ENCODE measurements at regions not wholly inside any gene's neighbourhood (a gene's known extent, or its start where the extent isn't known, plus 50 kb on each side); places are given as distances from the start of the nearest gene placed in this dataset.

DNA sequence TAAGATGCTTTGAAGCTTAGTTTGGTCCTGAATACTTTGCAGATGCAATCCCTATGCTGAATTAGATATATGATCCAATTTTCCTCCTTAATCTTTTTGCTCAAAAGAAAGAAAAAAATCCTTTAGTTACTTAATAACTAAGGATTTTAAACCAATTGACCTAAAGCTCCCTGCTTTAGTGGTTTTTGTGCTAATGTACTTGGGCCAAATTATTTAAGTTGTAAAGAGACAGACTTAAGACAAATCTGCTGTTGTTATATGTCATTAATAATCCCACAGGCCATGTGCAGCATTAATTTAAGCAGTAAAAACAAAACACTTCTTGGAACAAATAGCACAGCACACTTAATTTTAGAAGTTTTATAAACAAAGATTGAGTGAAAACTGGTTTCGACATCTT is 776.1 kb upstream of the SEMA6D start:
- no peak for TF ChIP-seq EZH2 (optimal IDR thresholded peaks at IDR 0.05; ENCODE audit: low read depth, low read length)
- TF ChIP-seq, protein P1, sequence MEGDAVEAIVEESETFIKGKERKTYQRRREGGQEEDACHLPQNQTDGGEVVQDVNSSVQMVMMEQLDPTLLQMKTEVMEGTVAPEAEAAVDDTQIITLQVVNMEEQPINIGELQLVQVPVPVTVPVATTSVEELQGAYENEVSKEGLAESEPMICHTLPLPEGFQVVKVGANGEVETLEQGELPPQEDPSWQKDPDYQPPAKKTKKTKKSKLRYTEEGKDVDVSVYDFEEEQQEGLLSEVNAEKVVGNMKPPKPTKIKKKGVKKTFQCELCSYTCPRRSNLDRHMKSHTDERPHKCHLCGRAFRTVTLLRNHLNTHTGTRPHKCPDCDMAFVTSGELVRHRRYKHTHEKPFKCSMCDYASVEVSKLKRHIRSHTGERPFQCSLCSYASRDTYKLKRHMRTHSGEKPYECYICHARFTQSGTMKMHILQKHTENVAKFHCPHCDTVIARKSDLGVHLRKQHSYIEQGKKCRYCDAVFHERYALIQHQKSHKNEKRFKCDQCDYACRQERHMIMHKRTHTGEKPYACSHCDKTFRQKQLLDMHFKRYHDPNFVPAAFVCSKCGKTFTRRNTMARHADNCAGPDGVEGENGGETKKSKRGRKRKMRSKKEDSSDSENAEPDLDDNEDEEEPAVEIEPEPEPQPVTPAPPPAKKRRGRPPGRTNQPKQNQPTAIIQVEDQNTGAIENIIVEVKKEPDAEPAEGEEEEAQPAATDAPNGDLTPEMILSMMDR (IDR thresholded peaks at IDR 0.05; ENCODE audit: low read length), result no peak

Data from MM.1S (cell line).